ENCODE measurements at regions not wholly inside any gene's neighbourhood (a gene's known extent, or its start where the extent isn't known, plus 50 kb on each side); places are given as distances from the start of the nearest gene placed in this dataset.

DNA sequence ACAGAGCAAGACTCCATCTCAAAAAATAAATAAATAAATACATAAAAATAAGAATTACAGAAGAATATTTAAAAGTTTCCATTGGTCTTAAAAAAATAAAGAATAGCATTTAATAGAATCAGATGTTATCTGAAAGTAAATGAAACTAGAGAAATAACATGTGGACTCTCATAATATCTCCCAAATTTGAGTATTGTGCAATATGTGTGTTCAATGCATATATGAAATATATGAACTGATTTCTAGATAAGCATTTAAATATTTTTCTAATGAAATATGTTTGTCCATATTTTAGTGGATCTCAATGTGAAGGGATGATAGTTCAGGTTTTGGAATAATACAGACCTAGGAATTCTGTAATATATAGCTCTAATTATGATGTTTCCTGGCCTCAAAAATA lies 265.9 kb upstream of the PMFBP1 start:
- TF ChIP-seq, protein P1, sequence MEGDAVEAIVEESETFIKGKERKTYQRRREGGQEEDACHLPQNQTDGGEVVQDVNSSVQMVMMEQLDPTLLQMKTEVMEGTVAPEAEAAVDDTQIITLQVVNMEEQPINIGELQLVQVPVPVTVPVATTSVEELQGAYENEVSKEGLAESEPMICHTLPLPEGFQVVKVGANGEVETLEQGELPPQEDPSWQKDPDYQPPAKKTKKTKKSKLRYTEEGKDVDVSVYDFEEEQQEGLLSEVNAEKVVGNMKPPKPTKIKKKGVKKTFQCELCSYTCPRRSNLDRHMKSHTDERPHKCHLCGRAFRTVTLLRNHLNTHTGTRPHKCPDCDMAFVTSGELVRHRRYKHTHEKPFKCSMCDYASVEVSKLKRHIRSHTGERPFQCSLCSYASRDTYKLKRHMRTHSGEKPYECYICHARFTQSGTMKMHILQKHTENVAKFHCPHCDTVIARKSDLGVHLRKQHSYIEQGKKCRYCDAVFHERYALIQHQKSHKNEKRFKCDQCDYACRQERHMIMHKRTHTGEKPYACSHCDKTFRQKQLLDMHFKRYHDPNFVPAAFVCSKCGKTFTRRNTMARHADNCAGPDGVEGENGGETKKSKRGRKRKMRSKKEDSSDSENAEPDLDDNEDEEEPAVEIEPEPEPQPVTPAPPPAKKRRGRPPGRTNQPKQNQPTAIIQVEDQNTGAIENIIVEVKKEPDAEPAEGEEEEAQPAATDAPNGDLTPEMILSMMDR (IDR thresholded peaks at IDR 0.05; ENCODE audit: insufficient read depth in 1 of 2, low read depth in 1 of 2, low read length in 1 of 2, severe bottlenecking in 1 of 2, unreplicated experiment in 1 of 2), result no peak
- no peak overlapping the region for H3K27ac Mint-ChIP-seq (ENCODE audit: unreplicated experiment)
- H3K4me1 ChIP-seq, result no peaks in the 10 kb centered on the region
- intact Hi-C loops (cut with micrococcal nuclease; ENCODE audit: unreplicated experiment), result no loop called here
- no peaks in the 10 kb centered on the region for H3K36me3 Mint-ChIP-seq (ENCODE audit: insufficient read depth, unreplicated experiment)
- peaks cover 50% of the 10 kb centered on the region for H3K9me3 Mint-ChIP-seq (ENCODE audit: unreplicated experiment)
- no peaks in the 10 kb centered on the region for H3K27me3 Mint-ChIP-seq (ENCODE audit: insufficient read depth, unreplicated experiment)
- no peaks in the 10 kb centered on the region for H3K36me3 ChIP-seq (ENCODE audit: control insufficient read depth, insufficient read depth, low read length)
- ChIA-PET POLR2A (no interaction called here), CTCF (no interaction called here)
- H3K4me3 ChIP-seq (ENCODE audit: low read depth, low read length), result no peak overlapping the region
- peaks cover 19% of the 10 kb centered on the region for H3K9me3 ChIP-seq
- DNase-seq, result no peak
- no peaks in the 10 kb centered on the region for H3K27me3 ChIP-seq (replicated peaks; ENCODE audit: control insufficient read depth, insufficient read depth, low read length)
- BruUV-seq (replicated peaks), result no TSS peak
- no peaks in the 10 kb centered on the region for H3K4me1 Mint-ChIP-seq (ENCODE audit: low read depth, unreplicated experiment)
- H3K4me3 Mint-ChIP-seq (ENCODE audit: unreplicated experiment), result no peak overlapping the region

DNA sequence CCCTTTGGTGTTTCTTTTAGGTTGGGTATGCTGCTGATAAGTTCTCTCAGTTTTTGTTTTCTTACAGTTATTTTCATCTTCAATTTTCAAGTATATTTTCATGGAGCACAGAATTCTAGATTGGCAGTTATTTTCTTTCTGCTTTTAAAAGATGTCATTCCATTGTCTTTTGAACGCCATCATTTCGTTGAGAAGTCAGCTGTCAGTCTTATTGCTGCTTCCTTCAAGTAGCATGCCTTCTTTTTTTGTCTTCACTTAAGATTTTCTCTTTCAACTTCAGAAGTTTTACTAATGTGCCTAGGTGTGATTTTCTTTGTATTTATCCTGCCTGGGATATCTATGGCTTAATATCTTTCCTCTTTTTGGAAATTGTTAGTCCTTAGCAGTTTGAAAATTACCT lies 262.2 kb upstream of the PMFBP1 start:
- TF ChIP-seq, protein P1 (IDR thresholded peaks at IDR 0.05; ENCODE audit: insufficient read depth in 1 of 2, low read depth in 1 of 2, low read length in 1 of 2, severe bottlenecking in 1 of 2, unreplicated experiment in 1 of 2), result no peak
- no peaks in the 10 kb centered on the region for H3K4me1 ChIP-seq
- peak in 1 of 2 experiments; percentile 17 for DNase-seq
- H3K4me3 ChIP-seq (ENCODE audit: low read depth, low read length), result no peak overlapping the region
- H3K4me1 Mint-ChIP-seq (ENCODE audit: low read depth, unreplicated experiment), result peaks cover 8% of the 10 kb centered on the region
- intact Hi-C loops (cut with micrococcal nuclease; ENCODE audit: unreplicated experiment), result no loop called here
- BruUV-seq (replicated peaks), result no TSS peak
- H3K27me3 ChIP-seq (replicated peaks; ENCODE audit: control insufficient read depth, insufficient read depth, low read length), result no peaks in the 10 kb centered on the region
- no peaks in the 10 kb centered on the region for H3K27me3 Mint-ChIP-seq (ENCODE audit: insufficient read depth, unreplicated experiment)
- ChIA-PET CTCF (no interaction called here), POLR2A (no interaction called here)
- H3K4me3 Mint-ChIP-seq (ENCODE audit: unreplicated experiment), result no peak overlapping the region
- H3K9me3 Mint-ChIP-seq (ENCODE audit: unreplicated experiment), result peaks cover 55% of the 10 kb centered on the region
- peaks cover 24% of the 10 kb centered on the region for H3K9me3 ChIP-seq
- H3K27ac Mint-ChIP-seq (ENCODE audit: unreplicated experiment), result no peak overlapping the region
- H3K36me3 Mint-ChIP-seq (ENCODE audit: insufficient read depth, unreplicated experiment), result no peaks in the 10 kb centered on the region
- no peaks in the 10 kb centered on the region for H3K36me3 ChIP-seq (ENCODE audit: control insufficient read depth, insufficient read depth, low read length)

DNA sequence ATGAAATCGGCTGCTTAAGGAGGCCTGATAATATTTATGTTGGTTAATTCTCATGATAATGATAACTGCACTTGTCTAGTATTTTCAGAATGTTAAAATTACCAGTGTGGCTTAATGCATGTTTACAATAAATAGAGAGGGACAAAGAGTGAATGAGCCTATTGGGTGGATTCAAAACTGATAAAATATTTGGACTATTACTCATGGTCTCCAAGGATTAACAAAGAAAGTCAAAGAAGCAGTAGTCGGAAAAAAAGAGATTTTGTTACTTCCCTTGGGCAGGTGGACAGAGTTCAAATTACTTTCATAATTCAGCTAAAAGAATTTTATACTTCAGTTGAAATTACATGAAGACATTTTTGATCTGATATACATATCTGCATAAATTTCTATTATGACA lies 258.2 kb upstream of the PMFBP1 start:
- BruUV-seq (replicated peaks), result no TSS peak
- H3K9me3 Mint-ChIP-seq (ENCODE audit: unreplicated experiment), result peaks cover 33% of the 10 kb centered on the region
- TF ChIP-seq, protein P1 (IDR thresholded peaks at IDR 0.05; ENCODE audit: insufficient read depth in 1 of 2, low read depth in 1 of 2, low read length in 1 of 2, severe bottlenecking in 1 of 2, unreplicated experiment in 1 of 2), result no peak
- Histone ChIP-seq H3K4me3 (ENCODE audit: low read depth, low read length) (no peak overlapping the region), H3K27me3 (replicated peaks; ENCODE audit: control insufficient read depth, insufficient read depth, low read length) (no peaks in the 10 kb centered on the region), H3K4me1 (no peaks in the 10 kb centered on the region), H3K36me3 (ENCODE audit: control insufficient read depth, insufficient read depth, low read length) (no peaks in the 10 kb centered on the region), H3K9me3 (peaks cover 20% of the 10 kb centered on the region)
- intact Hi-C loops (cut with micrococcal nuclease; ENCODE audit: unreplicated experiment), result no loop called here
- no peak overlapping the region for H3K4me3 Mint-ChIP-seq (ENCODE audit: unreplicated experiment)
- H3K27me3 Mint-ChIP-seq (ENCODE audit: insufficient read depth, unreplicated experiment), result no peaks in the 10 kb centered on the region
- no peak overlapping the region for H3K27ac Mint-ChIP-seq (ENCODE audit: unreplicated experiment)
- H3K36me3 Mint-ChIP-seq (ENCODE audit: insufficient read depth, unreplicated experiment), result no peaks in the 10 kb centered on the region
- no peak for DNase-seq
- H3K4me1 Mint-ChIP-seq (ENCODE audit: low read depth, unreplicated experiment), result peaks cover 8% of the 10 kb centered on the region
- ChIA-PET CTCF (no interaction called here), POLR2A (no interaction called here)
